IMR-90 (cell line): ENCODE measurements at regions not wholly inside any gene's neighbourhood (a gene's known extent, or its start where the extent isn't known, plus 50 kb on each side); places are given as distances from the start of the nearest gene placed in this dataset.

Experiments
- ATAC-seq: fragments of 200-7000 bp; cut with Tn5 transposase; 2 replicates; pipeline ENCODE4 v1.9.1; 2020; ENCODE audit warnings: low read depth, mild to moderate bottlenecking, moderate library complexity
- BruUV-seq: library from RNA; stranded (reverse); fragments of 400-500 nt; replicated peaks from 2 replicates; lab custom pipeline; 2021; lab: Mats Ljungman, UMichigan
- CTCF ChIA-PET: fragments of 300-600 bp; formaldehyde crosslinking; extraction: SDS; loops from one replicate; lab custom pipeline; 2021; ENCODE audit warnings: antibody characterized with exemption; lab: Yijun Ruan, JAX
- POLR2A ChIA-PET: fragments of 300-600 bp; sonication (Branson Sonifier 250); formaldehyde crosslinking; loops from one replicate; lab custom pipeline; 2022; ENCODE audit warnings: antibody characterized with exemption; ENCODE audit not compliant: unreplicated experiment; lab: Charles Lee
- DNase-seq: peaks from one replicate; pipeline ENCODE4 v3.0.0; 2013
- H2AFZ ChIP-seq: replicated peaks from 2 replicates; pipeline ENCODE3; 2013; ENCODE audit warnings: low read length, mild to moderate bottlenecking; ENCODE audit not compliant: poor library complexity
- H2AK5ac ChIP-seq: 2 replicates; pipeline ENCODE4 v1.6.1; 2013; ENCODE audit warnings: low read depth, low read length, inconsistent platforms
- H2AK9ac ChIP-seq: replicated peaks from 2 replicates; pipeline ENCODE3; 2013; ENCODE audit warnings: mild to moderate bottlenecking, low read depth, low read length, moderate library complexity; ENCODE audit not compliant: poor library complexity
- H2BK120ac ChIP-seq: 2 replicates; pipeline ENCODE4 v1.6.1; 2013; ENCODE audit warnings: low read depth, low read length, inconsistent platforms
- H2BK15ac ChIP-seq: 3 replicates; pipeline ENCODE4 v1.6.1; 2013; ENCODE audit warnings: low read depth, low read length, inconsistent platforms
- H2BK20ac ChIP-seq: 2 replicates; pipeline ENCODE4 v1.6.1; 2013; ENCODE audit warnings: low read depth, mild to moderate bottlenecking, inconsistent platforms, low read length, moderate library complexity
- H2BK5ac ChIP-seq: 2 replicates; pipeline ENCODE4 v1.6.1; 2013; ENCODE audit warnings: mild to moderate bottlenecking, low read depth, low read length, inconsistent platforms; ENCODE audit not compliant: poor library complexity, severe bottlenecking
- H3K14ac ChIP-seq: replicated peaks from 2 replicates; pipeline ENCODE4 v1.6.1; 2013; ENCODE audit warnings: low read depth, low read length, inconsistent platforms
- H3K18ac ChIP-seq: 2 replicates; pipeline ENCODE4 v1.6.1; 2013; ENCODE audit warnings: low read depth, low read length, control low read depth
- H3K23ac ChIP-seq: 2 replicates; pipeline ENCODE4 v1.6.1; 2013; ENCODE audit warnings: low read depth, low read length, inconsistent platforms
- H3K27ac ChIP-seq: 2 replicates; pipeline ENCODE4 v1.5.1; 2013; ENCODE audit warnings: mild to moderate bottlenecking, control low read depth, low read length; ENCODE audit not compliant: insufficient read depth
- H3K27me3 ChIP-seq: 2 replicates; pipeline ENCODE4 v1.6.1; 2013; ENCODE audit warnings: low read length; ENCODE audit not compliant: control insufficient read depth, insufficient read depth
- H3K36me3 ChIP-seq: 2 replicates; pipeline ENCODE4 v1.6.1; 2013; ENCODE audit warnings: low read length, mixed read lengths; ENCODE audit not compliant: control insufficient read depth, insufficient read depth
- H3K4ac ChIP-seq: 2 replicates; pipeline ENCODE4 v1.6.1; 2013; ENCODE audit warnings: low read depth, low read length, inconsistent platforms
- H3K4me1 ChIP-seq: 2 replicates; pipeline ENCODE4 v1.6.1; 2013; ENCODE audit warnings: low read length, mixed read lengths; ENCODE audit not compliant: control insufficient read depth, insufficient read depth
- H3K4me2 ChIP-seq: 2 replicates; pipeline ENCODE4 v1.6.1; 2013; ENCODE audit warnings: low read depth, mild to moderate bottlenecking, control low read depth, low read length, moderate library complexity
- H3K4me3 ChIP-seq: 2 replicates; pipeline ENCODE4 v1.5.1; 2013; ENCODE audit warnings: low read depth, mild to moderate bottlenecking, control low read depth, low read length, moderate library complexity; ENCODE audit not compliant: insufficient read depth
- H3K56ac ChIP-seq: 2 replicates; pipeline ENCODE4 v1.6.1; 2013; ENCODE audit warnings: low read length, inconsistent platforms; ENCODE audit not compliant: insufficient read depth; ENCODE audit errors: extremely low read depth
- H3K79me1 ChIP-seq, 2 experiments: 2 replicates each; pipeline ENCODE4 v1.6.1; 2013; ENCODE audit warnings: low read length in 2 of 2, inconsistent platforms in 1 of 2, low read depth in 1 of 2
- H3K9ac ChIP-seq: 2 replicates; pipeline ENCODE4 v1.6.1; 2013; ENCODE audit warnings: low read depth, low read length, control low read depth
- H3K9me1 ChIP-seq: 2 replicates; pipeline ENCODE4 v1.6.1; 2013; ENCODE audit warnings: low read length, inconsistent platforms; ENCODE audit not compliant: insufficient read depth
- H3K9me3 ChIP-seq: 2 replicates; pipeline ENCODE4 v1.6.1; 2013; ENCODE audit warnings: low read length; ENCODE audit not compliant: control insufficient read depth, insufficient read depth
- H4K20me1 ChIP-seq: 2 replicates; pipeline ENCODE4 v1.6.1; 2013; ENCODE audit warnings: low read length, inconsistent platforms; ENCODE audit not compliant: insufficient read depth
- H4K5ac ChIP-seq: 2 replicates; pipeline ENCODE4 v1.6.1; 2013; ENCODE audit warnings: mild to moderate bottlenecking, low read depth, low read length, control low read depth
- H4K8ac ChIP-seq, 2 experiments: 2 replicates each; pipeline ENCODE4 v1.6.1; 2013; ENCODE audit warnings: low read depth in 2 of 2, low read length in 2 of 2, control low read depth in 1 of 2, inconsistent platforms in 1 of 2
- H4K91ac ChIP-seq: 2 replicates; pipeline ENCODE4 v1.6.1; 2013; ENCODE audit warnings: low read depth, low read length, inconsistent platforms; ENCODE audit not compliant: insufficient read depth
- BHLHE40 ChIP-seq: fragments of 150-350 bp; IDR thresholded peaks from 2 replicates; pipeline ENCODE4 v1.6.1; 2016; ENCODE audit warnings: mild to moderate bottlenecking, low read depth, low read length
- CTCF ChIP-seq: conservative IDR thresholded peaks from 2 replicates; pipeline ENCODE4 v1.5.1; 2012; ENCODE audit warnings: mild to moderate bottlenecking, low read depth, low read length, improper control_type of control experiment
- MAFK ChIP-seq: IDR thresholded peaks from 2 replicates; pipeline ENCODE4 v1.6.1; 2012; ENCODE audit warnings: low read depth, low read length, improper control_type of control experiment
- NFE2L2 ChIP-seq: fragments of 150-350 bp; IDR thresholded peaks from 2 replicates; pipeline ENCODE4 v1.6.1; 2016; ENCODE audit warnings: low read depth, mild to moderate bottlenecking, low read length
- RAD21 ChIP-seq: IDR thresholded peaks from 2 replicates; pipeline ENCODE4 v1.6.1; 2012; ENCODE audit warnings: low read length, improper control_type of control experiment
- RCOR1 ChIP-seq: IDR thresholded peaks from 2 replicates; pipeline ENCODE4 v1.6.1; 2012; ENCODE audit warnings: mild to moderate bottlenecking, low read length, improper control_type of control experiment; ENCODE audit not compliant: insufficient replicate concordance
- RFX5 ChIP-seq: IDR thresholded peaks from 2 replicates; pipeline ENCODE4 v1.8.0; 2012; ENCODE audit warnings: low read depth, mild to moderate bottlenecking, low read length, moderate library complexity
- WGBS, 2 experiments: methylation state at CpG; one replicate each; pipeline versions ENCODE4 v1.1.5 to v1.1.7; 2013; ENCODE audit warnings: missing lambda C conversion rate in 2 of 2; ENCODE audit not compliant: insufficient read length in 1 of 2; ENCODE audit errors: extremely low coverage in 2 of 2; 5-methylcytosine and 5-hydroxymethylcytosine counted together
- dilution Hi-C: fragments of 300-500 bp; cut with HindIII; formaldehyde crosslinking; loops from one replicate; pipeline ENCODE4 v1.14.3; 2018; ENCODE audit warnings: low sequenced_read_pairs; ENCODE audit not compliant: unreplicated experiment
- in situ Hi-C: fragments of 300-500 bp; cut with MboI; formaldehyde crosslinking; loops from 3 replicates; pipeline ENCODE4 v1.14.3; 2019; ENCODE audit warnings: low sequenced_read_pairs, inconsistent platforms, mixed read lengths
- intact Hi-C: fragments of 100-400 bp; cut with micrococcal nuclease; formaldehyde crosslinking; loops from 2 replicates; pipeline ENCODE4 v1.10.0; 2022
- TF ChIP-seq, protein P1 (sequence below): fragments of 150-350 bp; IDR thresholded peaks from 2 replicates; pipeline ENCODE4 v1.6.1; 2016; ENCODE audit warnings: low read depth, mild to moderate bottlenecking, low read length, moderate library complexity, borderline replicate concordance

- Histone ChIP-seq H3K27me3 (no peaks in the 10 kb centered on the region; the same call in 1 of the 2 replicates), H2BK5ac (no peak overlapping the region), H3K56ac (no peak overlapping the region), H3K4me3 (no peak overlapping the region), H2AFZ (no peak overlapping the region), H4K8ac (no peak overlapping the region), H2AK9ac (no peak overlapping the region), H3K14ac (no peak overlapping the region), H4K20me1 (no peaks in the 10 kb centered on the region), H3K36me3 (no peaks in the 10 kb centered on the region), H3K23ac (no peak overlapping the region), H3K79me1 (no peaks in the 10 kb centered on the region), H3K9me1 (no peaks in the 10 kb centered on the region), H2BK120ac (no peak overlapping the region), H4K5ac (no peak overlapping the region), H2BK20ac (no peak overlapping the region), H3K18ac (no peak overlapping the region), H3K27ac (no peak overlapping the region), H4K91ac (no peak overlapping the region), H3K9ac (no peak overlapping the region), H2BK15ac (no peak overlapping the region), H3K4ac (no peak overlapping the region), H3K4me2 (no peak overlapping the region), H3K9me3 (no peaks in the 10 kb centered on the region), H3K4me1 (no peaks in the 10 kb centered on the region), H2AK5ac (no peak overlapping the region)
- DNase-seq, result no peak
- in situ Hi-C loops (no loop called here), intact Hi-C loops (no loop called here), dilution Hi-C loops (no loop called here)
- ATAC-seq, result no peak
- no TSS peak for BruUV-seq
- CTCF ChIA-PET, result no interaction called here
- TF ChIP-seq, protein P1, sequence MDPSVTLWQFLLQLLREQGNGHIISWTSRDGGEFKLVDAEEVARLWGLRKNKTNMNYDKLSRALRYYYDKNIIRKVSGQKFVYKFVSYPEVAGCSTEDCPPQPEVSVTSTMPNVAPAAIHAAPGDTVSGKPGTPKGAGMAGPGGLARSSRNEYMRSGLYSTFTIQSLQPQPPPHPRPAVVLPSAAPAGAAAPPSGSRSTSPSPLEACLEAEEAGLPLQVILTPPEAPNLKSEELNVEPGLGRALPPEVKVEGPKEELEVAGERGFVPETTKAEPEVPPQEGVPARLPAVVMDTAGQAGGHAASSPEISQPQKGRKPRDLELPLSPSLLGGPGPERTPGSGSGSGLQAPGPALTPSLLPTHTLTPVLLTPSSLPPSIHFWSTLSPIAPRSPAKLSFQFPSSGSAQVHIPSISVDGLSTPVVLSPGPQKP, result no peak
- TF ChIP-seq RCOR1, result no peak
- TF ChIP-seq CTCF, result no peak
- TF ChIP-seq BHLHE40, result no peak
- no peak for TF ChIP-seq RAD21
- TF ChIP-seq MAFK, result no peak
- TF ChIP-seq RFX5, result no peak
- TF ChIP-seq NFE2L2, result no peak
- POLR2A ChIA-PET, result no interaction called here
- no CpG with 5 or more reads among the region's 4 CpGs for WGBS, 2 experiments
Observed at GRCh38 chr11:116044520-116044919, 540.3 kb upstream of the CADM1 start.
